B cell (primary cell): ENCODE measurements at regions not wholly inside any gene's neighbourhood (a gene's known extent, or its start where the extent isn't known, plus 50 kb on each side); places are given as distances from the start of the nearest gene placed in this dataset.

Source experiments
- ATAC-seq: fragments of 200-7000 bp; cut with Tn5 transposase; one replicate; pipeline ENCODE4 v1.10.0; 2021; ENCODE audit warnings: low read depth, mild to moderate bottlenecking, moderate number of reproducible peaks, moderate library complexity
- CTCF ChIA-PET: fragments of 350-600 bp; sonication (Branson Sonifier 250); formaldehyde crosslinking; loops from one replicate; lab custom pipeline; 2021; ENCODE audit warnings: antibody characterized with exemption, inconsistent platforms; lab: Charles Lee
- POLR2A ChIA-PET: fragments of 350-600 bp; sonication (Branson Sonifier 250); formaldehyde crosslinking; loops from one replicate; lab custom pipeline; 2021; ENCODE audit warnings: antibody characterized with exemption; lab: Charles Lee
- DNase-seq: peaks from one replicate; pipeline ENCODE4 v3.0.0; 2013
- H2AFZ ChIP-seq: 2 replicates; pipeline ENCODE4 v1.6.1; 2012; ENCODE audit warnings: mild to moderate bottlenecking, low read depth, low read length; ENCODE audit not compliant: insufficient read depth, poor library complexity, severe bottlenecking
- H3K27ac ChIP-seq, 2 donors: 1 replicate in 1 of 2; 2 replicates in 1 of 2; pipeline ENCODE4 v1.5.1; 2012 to 2013; ENCODE audit warnings: low read length in 2 of 2, mild to moderate bottlenecking in 2 of 2, moderate library complexity in 1 of 2
- H3K27me3 ChIP-seq, 4 experiments: fragments of 200-600 bp in 1 of 4; sonication (generic) in 1 of 4; replicated peaks in 1 of 4; 1 replicate in 2 of 4; 2 replicates in 2 of 4; pipeline versions ENCODE4 v1.6.1 to v1.7.0; 2013 to 2016; ENCODE audit warnings: low read length in 3 of 4, mild to moderate bottlenecking in 2 of 4, mixed read lengths in 1 of 4, moderate library complexity in 1 of 4; ENCODE audit not compliant: insufficient read depth in 4 of 4, control insufficient read depth in 3 of 4; ENCODE audit errors: control extremely low read depth in 1 of 4
- H3K36me3 ChIP-seq, 2 experiments: replicated peaks in 1 of 2; 1 replicate in 1 of 2; 2 replicates in 1 of 2; pipeline versions ENCODE4 v1.6.1 to v1.7.1; 2013; ENCODE audit warnings: low read length in 1 of 2; ENCODE audit not compliant: insufficient read depth in 2 of 2, control insufficient read depth in 1 of 2; ENCODE audit errors: control extremely low read depth in 1 of 2, extremely low read depth in 1 of 2
- H3K4me1 ChIP-seq, 2 donors: fragments of 200-600 bp in 1 of 2; sonication (generic) in 1 of 2; 1 replicate in 1 of 2; 2 replicates in 1 of 2; pipeline versions ENCODE4 v1.5.1 to v1.6.1; 2013 to 2017; ENCODE audit warnings: low read length in 2 of 2; ENCODE audit not compliant: control insufficient read depth in 2 of 2, insufficient read depth in 2 of 2
- H3K4me2 ChIP-seq: replicated peaks from 2 replicates; pipeline ENCODE3; 2012; ENCODE audit warnings: mild to moderate bottlenecking, low read depth, low read length; ENCODE audit not compliant: poor library complexity, severe bottlenecking
- H3K4me3 ChIP-seq, 5 experiments: fragments of 200-600 bp in 1 of 5; sonication (generic) in 1 of 5; 1 replicate in 3 of 5; 2 replicates in 2 of 5; pipeline versions ENCODE4 v1.5.1 to v1.7.0; 2011 to 2016; ENCODE audit warnings: low read length in 4 of 5, mild to moderate bottlenecking in 4 of 5, low read depth in 2 of 5, control low read depth in 1 of 5, moderate library complexity in 1 of 5; ENCODE audit not compliant: insufficient read depth in 1 of 5; ENCODE audit errors: control extremely low read depth in 1 of 5, extremely low read depth in 1 of 5
- H3K79me2 ChIP-seq: fragments of 200-600 bp; sonication (generic); one replicate; pipeline ENCODE4 v1.6.0; 2016; ENCODE audit warnings: low read length; ENCODE audit not compliant: control insufficient read depth, insufficient read depth
- H3K9ac ChIP-seq: fragments of 200-600 bp; sonication (generic); 2 replicates; pipeline ENCODE4 v1.6.1; 2017; ENCODE audit warnings: mild to moderate bottlenecking, low read length, moderate library complexity
- H3K9me3 ChIP-seq, 3 donors: one replicate each; pipeline versions ENCODE4 v1.6.1 to v1.7.1; 2013; ENCODE audit warnings: low read length in 2 of 3; ENCODE audit not compliant: control insufficient read depth in 2 of 3, insufficient read depth in 1 of 3; ENCODE audit errors: control extremely low read depth in 1 of 3
- H4K20me1 ChIP-seq: 2 replicates; pipeline ENCODE4 v1.6.0; 2012; ENCODE audit warnings: mild to moderate bottlenecking, low read length; ENCODE audit not compliant: insufficient read depth, control insufficient read depth, poor library complexity, severe bottlenecking
- H3K27ac Mint-ChIP-seq: one replicate; pipeline ENCODE4 v1.8.0; 2021; ENCODE audit warnings: mixed read lengths
- H3K27me3 Mint-ChIP-seq: one replicate; pipeline ENCODE4 v1.8.0; 2021; ENCODE audit warnings: mixed read lengths
- H3K4me1 Mint-ChIP-seq: one replicate; pipeline ENCODE4 v1.8.0; 2021; ENCODE audit warnings: mixed read lengths
- H3K4me3 Mint-ChIP-seq: one replicate; pipeline ENCODE4 v1.8.0; 2021; ENCODE audit warnings: mixed read lengths
- H3K9me3 Mint-ChIP-seq: one replicate; pipeline ENCODE4 v1.8.0; 2022; ENCODE audit warnings: mixed read lengths; ENCODE audit not compliant: insufficient read depth
- EZH2 ChIP-seq: IDR thresholded peaks from 2 replicates; pipeline ENCODE4 v1.6.1; 2012; ENCODE audit warnings: borderline replicate concordance, low read depth, mild to moderate bottlenecking, moderate library complexity, low read length; ENCODE audit not compliant: insufficient read depth, poor library complexity, severe bottlenecking
- WGBS: methylation state at CpG from one replicate; pipeline ENCODE4 v1.1.5; 2013; ENCODE audit warnings: missing lambda C conversion rate; ENCODE audit not compliant: insufficient coverage; 5-methylcytosine and 5-hydroxymethylcytosine counted together
- intact Hi-C: fragments of 100-400 bp; cut with micrococcal nuclease; formaldehyde crosslinking; loops from one replicate; pipeline ENCODE4 v1.10.0; 2022
- TF ChIP-seq, protein P1 (sequence below): fragments of 200-600 bp; IDR thresholded peaks from one replicate; pipeline ENCODE4 v1.8.0; 2022; ENCODE audit warnings: antibody characterized with exemption, mild to moderate bottlenecking

DNA sequence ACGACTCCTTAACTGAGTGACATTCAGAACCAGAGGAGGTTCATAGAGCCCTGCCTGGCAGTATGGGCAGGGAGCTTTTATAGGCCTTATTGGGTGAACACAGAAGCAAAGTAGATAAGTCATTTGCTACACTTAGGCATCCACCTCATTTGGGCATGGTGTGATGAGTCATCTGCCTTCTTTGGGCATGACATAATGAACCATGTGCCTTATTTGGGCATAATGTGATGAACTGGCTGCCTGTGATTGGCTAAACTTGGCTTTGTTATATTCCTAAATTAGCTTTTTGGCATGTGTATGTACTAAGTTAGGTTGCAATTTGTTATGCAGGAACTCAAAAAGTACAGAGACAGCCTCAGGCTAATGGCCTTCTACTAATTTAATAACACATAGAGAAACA, 2210.2 kb upstream of the PCDH20 start:
- H3K27ac ChIP-seq = no peak overlapping the region
- H3K4me1 ChIP-seq = no peaks in the 10 kb centered on the region
- no peaks in the 10 kb centered on the region for H3K36me3 ChIP-seq
- ChIA-PET POLR2A (no interaction called here), CTCF (no interaction called here)
- Mint-ChIP-seq H3K4me1 (no peaks in the 10 kb centered on the region), H3K4me3 (no peak overlapping the region), H3K27me3 (no peaks in the 10 kb centered on the region), H3K9me3 (peaks cover 7% of the 10 kb centered on the region), H3K27ac (no peak overlapping the region)
- no peaks in the 10 kb centered on the region for H4K20me1 ChIP-seq
- intact Hi-C loops = no loop called here
- H3K9me3 ChIP-seq = no peaks in the 10 kb centered on the region
- 80% methylated on average over 1 of the region's 1 CpG for WGBS
- TF ChIP-seq, protein P1, sequence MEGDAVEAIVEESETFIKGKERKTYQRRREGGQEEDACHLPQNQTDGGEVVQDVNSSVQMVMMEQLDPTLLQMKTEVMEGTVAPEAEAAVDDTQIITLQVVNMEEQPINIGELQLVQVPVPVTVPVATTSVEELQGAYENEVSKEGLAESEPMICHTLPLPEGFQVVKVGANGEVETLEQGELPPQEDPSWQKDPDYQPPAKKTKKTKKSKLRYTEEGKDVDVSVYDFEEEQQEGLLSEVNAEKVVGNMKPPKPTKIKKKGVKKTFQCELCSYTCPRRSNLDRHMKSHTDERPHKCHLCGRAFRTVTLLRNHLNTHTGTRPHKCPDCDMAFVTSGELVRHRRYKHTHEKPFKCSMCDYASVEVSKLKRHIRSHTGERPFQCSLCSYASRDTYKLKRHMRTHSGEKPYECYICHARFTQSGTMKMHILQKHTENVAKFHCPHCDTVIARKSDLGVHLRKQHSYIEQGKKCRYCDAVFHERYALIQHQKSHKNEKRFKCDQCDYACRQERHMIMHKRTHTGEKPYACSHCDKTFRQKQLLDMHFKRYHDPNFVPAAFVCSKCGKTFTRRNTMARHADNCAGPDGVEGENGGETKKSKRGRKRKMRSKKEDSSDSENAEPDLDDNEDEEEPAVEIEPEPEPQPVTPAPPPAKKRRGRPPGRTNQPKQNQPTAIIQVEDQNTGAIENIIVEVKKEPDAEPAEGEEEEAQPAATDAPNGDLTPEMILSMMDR = no peak
- no peak for TF ChIP-seq EZH2
- no peak for ATAC-seq
- H3K27me3 ChIP-seq = no peaks in the 10 kb centered on the region
- no peak overlapping the region for H3K4me2 ChIP-seq
- H3K9ac ChIP-seq = no peak overlapping the region
- H3K4me3 ChIP-seq = no peak overlapping the region
- DNase-seq = no peak
- no peak overlapping the region for H2AFZ ChIP-seq
- H3K79me2 ChIP-seq = no peaks in the 10 kb centered on the region

DNA sequence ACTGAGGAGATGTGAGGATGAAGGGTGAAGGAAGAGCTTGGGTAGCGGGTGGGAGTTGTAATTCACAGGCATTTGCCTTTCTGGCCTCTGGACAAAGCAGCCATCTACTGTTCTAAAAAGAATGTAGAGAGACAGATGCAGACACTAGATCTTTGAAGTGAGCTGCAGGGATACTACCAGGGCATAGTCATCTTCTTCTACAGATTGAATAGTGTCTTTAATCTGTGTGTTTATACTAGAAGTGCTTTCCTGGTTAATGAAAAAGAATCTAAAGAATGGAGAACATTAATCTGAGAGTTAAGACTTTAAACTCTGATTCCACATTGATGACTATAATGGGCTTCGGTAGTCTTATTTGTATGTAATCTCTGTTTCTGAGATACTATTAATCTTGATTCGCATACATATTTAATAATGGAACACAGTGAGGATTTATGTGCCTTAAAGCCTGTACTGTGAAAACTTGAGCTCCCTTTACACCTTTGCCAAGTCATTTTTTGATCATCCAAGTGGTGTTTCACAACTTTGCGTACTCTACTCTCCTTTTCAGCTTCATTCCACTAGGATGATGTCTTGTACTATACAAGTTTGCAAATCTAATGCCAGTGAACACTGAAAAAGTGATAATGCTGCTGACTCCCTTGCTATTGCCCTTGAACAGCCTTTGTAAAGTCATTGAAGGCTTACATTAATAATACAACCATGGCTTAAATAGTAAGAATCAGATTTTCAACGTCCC, 2199.4 kb upstream of the PCDH20 start:
- ChIA-PET POLR2A (no interaction called here), CTCF (no interaction called here)
- Mint-ChIP-seq H3K27ac (no peak overlapping the region), H3K27me3 (no peaks in the 10 kb centered on the region), H3K4me3 (no peak overlapping the region), H3K9me3 (peaks cover 4% of the 10 kb centered on the region), H3K4me1 (no peaks in the 10 kb centered on the region)
- intact Hi-C loops = no loop called here
- DNase-seq (no peak), ATAC-seq (no peak)
- Histone ChIP-seq H3K79me2 (no peaks in the 10 kb centered on the region), H3K9ac (no peak overlapping the region), H3K27me3 (no peaks in the 10 kb centered on the region), H3K4me1 (no peaks in the 10 kb centered on the region), H2AFZ (no peak overlapping the region), H3K36me3 (no peaks in the 10 kb centered on the region), H3K4me3 (no peak overlapping the region), H4K20me1 (no peaks in the 10 kb centered on the region), H3K27ac (no peak overlapping the region), H3K4me2 (no peak overlapping the region), H3K9me3 (no peaks in the 10 kb centered on the region)
- WGBS = 83% methylated on average over 1 of the region's 5 CpGs
- TF ChIP-seq, protein P1 = no peak
- no peak for TF ChIP-seq EZH2
